Neural cell (in vitro differentiated cells): ENCODE measurements at regions not wholly inside any gene's neighbourhood (a gene's known extent, or its start where the extent isn't known, plus 50 kb on each side); places are given as distances from the start of the nearest gene placed in this dataset.

Experiments
- EP300 ChIP-seq: fragments of 450-650 bp; conservative IDR thresholded peaks from 2 replicates; pipeline ENCODE4 v1.6.1; 2014; ENCODE audit warnings: antibody characterized with exemption, mild to moderate bottlenecking, moderate library complexity; ENCODE audit not compliant: poor library complexity, severe bottlenecking
- EZH2 ChIP-seq: fragments of 200-600, 300-800 bp; shearing (Covaris generic), sonication (generic); IDR thresholded peaks from 2 replicates; pipeline ENCODE4 v1.6.1; 2014; ENCODE audit warnings: antibody characterized with exemption, low read length, borderline replicate concordance, mild to moderate bottlenecking; ENCODE audit not compliant: insufficient read depth, poor library complexity, severe bottlenecking
- MXI1 ChIP-seq: fragments of 450-650 bp; conservative IDR thresholded peaks from 2 replicates; pipeline ENCODE4 v1.6.1; 2014; ENCODE audit warnings: antibody characterized with exemption, mild to moderate bottlenecking; ENCODE audit not compliant: poor library complexity, severe bottlenecking
- POLR2AphosphoS5 ChIP-seq: IDR thresholded peaks from 2 replicates; pipeline ENCODE4 v1.6.1; 2012
- TAF1 ChIP-seq: IDR thresholded peaks from 2 replicates; pipeline ENCODE4 v1.6.1; 2012; ENCODE audit warnings: low read depth
- TF ChIP-seq, protein P1 (sequence below): fragments of 450-650 bp; IDR thresholded peaks from 2 replicates; pipeline ENCODE4 v1.5.1; 2014; ENCODE audit warnings: antibody characterized with exemption, mild to moderate bottlenecking, moderate library complexity; ENCODE audit not compliant: poor library complexity, severe bottlenecking
- TF ChIP-seq, protein P2 (sequence below): IDR thresholded peaks from 2 replicates; pipeline ENCODE4 v1.6.1; 2012; ENCODE audit warnings: borderline replicate concordance

- TF ChIP-seq, protein P1, sequence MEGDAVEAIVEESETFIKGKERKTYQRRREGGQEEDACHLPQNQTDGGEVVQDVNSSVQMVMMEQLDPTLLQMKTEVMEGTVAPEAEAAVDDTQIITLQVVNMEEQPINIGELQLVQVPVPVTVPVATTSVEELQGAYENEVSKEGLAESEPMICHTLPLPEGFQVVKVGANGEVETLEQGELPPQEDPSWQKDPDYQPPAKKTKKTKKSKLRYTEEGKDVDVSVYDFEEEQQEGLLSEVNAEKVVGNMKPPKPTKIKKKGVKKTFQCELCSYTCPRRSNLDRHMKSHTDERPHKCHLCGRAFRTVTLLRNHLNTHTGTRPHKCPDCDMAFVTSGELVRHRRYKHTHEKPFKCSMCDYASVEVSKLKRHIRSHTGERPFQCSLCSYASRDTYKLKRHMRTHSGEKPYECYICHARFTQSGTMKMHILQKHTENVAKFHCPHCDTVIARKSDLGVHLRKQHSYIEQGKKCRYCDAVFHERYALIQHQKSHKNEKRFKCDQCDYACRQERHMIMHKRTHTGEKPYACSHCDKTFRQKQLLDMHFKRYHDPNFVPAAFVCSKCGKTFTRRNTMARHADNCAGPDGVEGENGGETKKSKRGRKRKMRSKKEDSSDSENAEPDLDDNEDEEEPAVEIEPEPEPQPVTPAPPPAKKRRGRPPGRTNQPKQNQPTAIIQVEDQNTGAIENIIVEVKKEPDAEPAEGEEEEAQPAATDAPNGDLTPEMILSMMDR = no peak
- TF ChIP-seq EZH2 = no peak
- no peak for TF ChIP-seq POLR2AphosphoS5
- TF ChIP-seq EP300 = no peak
- no peak for TF ChIP-seq MXI1
- no peak for TF ChIP-seq TAF1
- TF ChIP-seq, protein P2, sequence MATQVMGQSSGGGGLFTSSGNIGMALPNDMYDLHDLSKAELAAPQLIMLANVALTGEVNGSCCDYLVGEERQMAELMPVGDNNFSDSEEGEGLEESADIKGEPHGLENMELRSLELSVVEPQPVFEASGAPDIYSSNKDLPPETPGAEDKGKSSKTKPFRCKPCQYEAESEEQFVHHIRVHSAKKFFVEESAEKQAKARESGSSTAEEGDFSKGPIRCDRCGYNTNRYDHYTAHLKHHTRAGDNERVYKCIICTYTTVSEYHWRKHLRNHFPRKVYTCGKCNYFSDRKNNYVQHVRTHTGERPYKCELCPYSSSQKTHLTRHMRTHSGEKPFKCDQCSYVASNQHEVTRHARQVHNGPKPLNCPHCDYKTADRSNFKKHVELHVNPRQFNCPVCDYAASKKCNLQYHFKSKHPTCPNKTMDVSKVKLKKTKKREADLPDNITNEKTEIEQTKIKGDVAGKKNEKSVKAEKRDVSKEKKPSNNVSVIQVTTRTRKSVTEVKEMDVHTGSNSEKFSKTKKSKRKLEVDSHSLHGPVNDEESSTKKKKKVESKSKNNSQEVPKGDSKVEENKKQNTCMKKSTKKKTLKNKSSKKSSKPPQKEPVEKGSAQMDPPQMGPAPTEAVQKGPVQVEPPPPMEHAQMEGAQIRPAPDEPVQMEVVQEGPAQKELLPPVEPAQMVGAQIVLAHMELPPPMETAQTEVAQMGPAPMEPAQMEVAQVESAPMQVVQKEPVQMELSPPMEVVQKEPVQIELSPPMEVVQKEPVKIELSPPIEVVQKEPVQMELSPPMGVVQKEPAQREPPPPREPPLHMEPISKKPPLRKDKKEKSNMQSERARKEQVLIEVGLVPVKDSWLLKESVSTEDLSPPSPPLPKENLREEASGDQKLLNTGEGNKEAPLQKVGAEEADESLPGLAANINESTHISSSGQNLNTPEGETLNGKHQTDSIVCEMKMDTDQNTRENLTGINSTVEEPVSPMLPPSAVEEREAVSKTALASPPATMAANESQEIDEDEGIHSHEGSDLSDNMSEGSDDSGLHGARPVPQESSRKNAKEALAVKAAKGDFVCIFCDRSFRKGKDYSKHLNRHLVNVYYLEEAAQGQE = no peak
Measured at GRCh38 chr2:23026671-23027070, 358.3 kb upstream of the KLHL29 start.
